ENCODE measurements at regions not wholly inside any gene's neighbourhood (a gene's known extent, or its start where the extent isn't known, plus 50 kb on each side); places are given as distances from the start of the nearest gene placed in this dataset.

- TF ChIP-seq CTCF (IDR thresholded peaks at IDR 0.05) (no peak), POLR2A (IDR thresholded peaks at IDR 0.05) (no peak), EP300 (IDR thresholded peaks at IDR 0.05) (no peak), POLR2AphosphoS5 (IDR thresholded peaks at IDR 0.05) (no peak)
Measured at GRCh38 chr13:111401755-111402154, 81.3 kb downstream of the TEX29 start.

Measured in stomach (tissue), 4 donors.